Pancreas (tissue), 10 donors: ENCODE measurements at regions not wholly inside any gene's neighbourhood (a gene's known extent, or its start where the extent isn't known, plus 50 kb on each side); places are given as distances from the start of the nearest gene placed in this dataset.

Experiments
- ATAC-seq, 4 donors: fragments of 200-7000 bp; cut with Tn5 transposase; one replicate each; pipeline versions ENCODE4 v1.8.0 to v1.9.1; 2020; ENCODE audit warnings: mild to moderate bottlenecking in 4 of 4, moderate library complexity in 4 of 4
- DNase-seq, 6 donors: peaks; one replicate each; pipeline ENCODE4 v3.0.0-alpha.2; 2020
- FAIRE-seq: peaks from 2 replicates; lab custom pipeline; 2012; peaks lifted over from hg19 to GRCh38; lab: Jason Lieb, UNC
- H3K27ac ChIP-seq, 4 donors: fragments of 200-600 bp; sonication (generic); 1 replicate in 3 of 4; 2 replicates in 1 of 4; pipeline versions ENCODE4 v1.5.0 to v1.8.0; 2020
- H3K27me3 ChIP-seq, 4 donors: fragments of 200-600 bp; one replicate each; pipeline ENCODE4 v1.8.0; 2021
- H3K36me3 ChIP-seq, 3 donors: fragments of 200-600 bp; sonication (generic) in 1 of 3; one replicate each; pipeline versions ENCODE4 v1.5.0 to v1.8.0; 2020 to 2021
- H3K4me1 ChIP-seq, 3 donors: fragments of 200-600 bp; one replicate each; pipeline ENCODE4 v1.8.0; 2021
- H3K4me3 ChIP-seq, 4 donors: fragments of 200-600 bp; sonication (generic) in 2 of 4; one replicate each; pipeline versions ENCODE4 v1.5.0 to v1.8.0; 2020 to 2021
- H3K9me3 ChIP-seq, 4 donors: fragments of 200-600 bp; one replicate each; pipeline ENCODE4 v1.8.0; 2021
- WGBS, 2 donors: extraction: QIAGEN DNeasy Blood & Tissue Kit; methylation state at CpG; one replicate each; pipeline ENCODE4 v1.1.7; 2013; 5-methylcytosine and 5-hydroxymethylcytosine counted together
- intact Hi-C, 3 donors: fragments of 100-400 bp; cut with DNase I; formaldehyde crosslinking; loops; one replicate each; pipeline versions ENCODE4 v1.11.1 to v1.14.2; 2022
- TF ChIP-seq, protein P1 (sequence below), 4 donors: fragments of 200-600 bp; sonication (generic) in 3 of 4; IDR thresholded peaks; one replicate each; pipeline versions ENCODE4 v1.5.0 to v1.8.0; 2021; ENCODE audit warnings: antibody characterized with exemption in 4 of 4
- donor health status: healthy with polysubstance abuse.
- donor health status: DM: no; HTN: no; CAD: no; lungs with moderate emphysema.
- donor health status: DM: no; HTN: no; CAD: no.
- donor health status: control.
- donor health status: control.
- donor health status: Bipolar disorder and iron deficiency.
- donor health status: DM: yes; HTN: yes; CAD: no.
- donor health status: DM: no; HTN: no; CAD: no.
- donor health status: DM: no; HTN: no; CAD: no.
- donor health status: DM: yes; HTN: yes; CAD: no.

GRCh38 chr2:226474131-226474530, 325.5 kb downstream of the IRS1 start:
- H3K27me3 ChIP-seq, result no peaks in the 10 kb centered on the region
- no peaks in the 10 kb centered on the region for H3K9me3 ChIP-seq
- H3K4me1 ChIP-seq, result no peaks in the 10 kb centered on the region
- intact Hi-C loops, result no loop called here
- DNase-seq, result no peak
- no peak for FAIRE-seq
- no peak for ATAC-seq
- H3K36me3 ChIP-seq, result no peaks in the 10 kb centered on the region
- no peak overlapping the region for H3K27ac ChIP-seq
- TF ChIP-seq, protein P1, sequence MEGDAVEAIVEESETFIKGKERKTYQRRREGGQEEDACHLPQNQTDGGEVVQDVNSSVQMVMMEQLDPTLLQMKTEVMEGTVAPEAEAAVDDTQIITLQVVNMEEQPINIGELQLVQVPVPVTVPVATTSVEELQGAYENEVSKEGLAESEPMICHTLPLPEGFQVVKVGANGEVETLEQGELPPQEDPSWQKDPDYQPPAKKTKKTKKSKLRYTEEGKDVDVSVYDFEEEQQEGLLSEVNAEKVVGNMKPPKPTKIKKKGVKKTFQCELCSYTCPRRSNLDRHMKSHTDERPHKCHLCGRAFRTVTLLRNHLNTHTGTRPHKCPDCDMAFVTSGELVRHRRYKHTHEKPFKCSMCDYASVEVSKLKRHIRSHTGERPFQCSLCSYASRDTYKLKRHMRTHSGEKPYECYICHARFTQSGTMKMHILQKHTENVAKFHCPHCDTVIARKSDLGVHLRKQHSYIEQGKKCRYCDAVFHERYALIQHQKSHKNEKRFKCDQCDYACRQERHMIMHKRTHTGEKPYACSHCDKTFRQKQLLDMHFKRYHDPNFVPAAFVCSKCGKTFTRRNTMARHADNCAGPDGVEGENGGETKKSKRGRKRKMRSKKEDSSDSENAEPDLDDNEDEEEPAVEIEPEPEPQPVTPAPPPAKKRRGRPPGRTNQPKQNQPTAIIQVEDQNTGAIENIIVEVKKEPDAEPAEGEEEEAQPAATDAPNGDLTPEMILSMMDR (IDR thresholded peaks at IDR 0.05), result no peak
- H3K4me3 ChIP-seq, result no peak overlapping the region

DNA sequence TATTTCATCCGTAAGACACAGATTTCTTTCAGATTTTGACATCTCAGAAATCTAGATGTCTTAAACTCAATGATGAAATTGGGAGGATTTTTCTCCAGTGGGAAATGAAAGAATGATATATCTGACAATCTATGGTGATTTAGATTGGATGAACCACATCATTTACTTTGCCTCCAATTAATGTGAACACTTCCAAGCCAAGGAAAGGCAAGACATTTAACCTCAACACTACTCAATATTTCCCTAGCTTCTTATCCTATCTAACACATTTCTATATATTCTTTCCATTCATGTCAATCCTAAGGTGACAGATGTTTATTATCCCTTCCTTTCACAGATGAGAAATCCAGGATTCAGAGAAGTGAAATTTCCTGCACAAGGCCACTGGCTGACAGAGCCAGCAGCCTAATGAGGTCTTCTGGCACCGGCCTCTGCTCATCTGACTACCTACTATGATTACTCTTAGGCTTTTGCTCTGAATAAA, 327.6 kb downstream of the IRS1 start:
- WGBS, 2 donors, result 37 to 39% methylated on average over 2 of the region's 2 CpGs
- H3K4me3 ChIP-seq, result no peak overlapping the region
- no peak overlapping the region for H3K27ac ChIP-seq
- H3K9me3 ChIP-seq, result no peaks in the 10 kb centered on the region
- no peaks in the 10 kb centered on the region for H3K36me3 ChIP-seq
- intact Hi-C loops, result no loop called here
- DNase-seq, result no peak
- no peak for FAIRE-seq
- no peaks in the 10 kb centered on the region for H3K4me1 ChIP-seq
- ATAC-seq, result no peak
- TF ChIP-seq, protein P1 (IDR thresholded peaks at IDR 0.05), result no peak
- H3K27me3 ChIP-seq, result no peaks in the 10 kb centered on the region

DNA sequence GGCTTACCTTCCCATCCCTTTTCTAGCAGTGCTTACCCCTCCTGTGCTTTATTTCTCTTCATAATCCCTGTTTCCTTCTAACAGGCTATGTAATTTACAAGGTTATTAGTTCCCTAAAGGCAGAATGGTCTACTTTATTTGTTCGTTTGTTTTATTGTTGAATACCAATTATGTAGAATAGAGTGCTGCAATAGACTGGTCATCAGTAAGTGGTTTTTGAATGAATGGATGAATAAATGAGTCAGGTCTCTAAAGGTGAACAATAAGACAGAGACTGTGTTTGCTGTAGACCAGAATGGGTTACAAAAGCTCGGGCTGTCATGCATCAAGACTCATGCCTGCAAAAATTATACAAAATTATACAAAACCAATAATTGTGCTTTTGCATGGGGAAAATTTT, 332.0 kb downstream of the IRS1 start:
- 76 to 79% methylated on average over 2 of the region's 2 CpGs for WGBS, 2 donors
- Histone ChIP-seq H3K9me3 (no peaks in the 10 kb centered on the region), H3K4me1 (no peaks in the 10 kb centered on the region), H3K36me3 (no peaks in the 10 kb centered on the region), H3K4me3 (no peak overlapping the region), H3K27me3 (no peaks in the 10 kb centered on the region), H3K27ac (no peak overlapping the region)
- TF ChIP-seq, protein P1 (IDR thresholded peaks at IDR 0.05), result no peak
- FAIRE-seq (no peak), ATAC-seq (no peak), DNase-seq (no peak)
- intact Hi-C loops, result no loop called here

GRCh38 chr2:226467221-226467620, 332.4 kb downstream of the IRS1 start:
- FAIRE-seq (no peak), ATAC-seq (no peak), DNase-seq (no peak)
- H3K27me3 ChIP-seq, result no peaks in the 10 kb centered on the region
- H3K9me3 ChIP-seq, result no peaks in the 10 kb centered on the region
- TF ChIP-seq, protein P1 (IDR thresholded peaks at IDR 0.05), result no peak
- H3K4me3 ChIP-seq, result no peak overlapping the region
- H3K36me3 ChIP-seq, result no peaks in the 10 kb centered on the region
- 39 to 50% methylated on average over 6 of the region's 6 CpGs for WGBS, 2 donors
- H3K27ac ChIP-seq, result no peak overlapping the region
- H3K4me1 ChIP-seq, result no peaks in the 10 kb centered on the region
- intact Hi-C loops, result no loop called here

- H3K27me3 ChIP-seq, result no peaks in the 10 kb centered on the region
- no peak overlapping the region for H3K27ac ChIP-seq
- no peak for FAIRE-seq
- H3K9me3 ChIP-seq, result no peaks in the 10 kb centered on the region
- TF ChIP-seq, protein P1 (IDR thresholded peaks at IDR 0.05), result no peak
- no peaks in the 10 kb centered on the region for H3K36me3 ChIP-seq
- H3K4me3 ChIP-seq, result no peak overlapping the region
- no peak for DNase-seq
- peak in 1 of 4 donors; percentile 43 for ATAC-seq
- intact Hi-C loops, result no loop called here
- H3K4me1 ChIP-seq, result no peaks in the 10 kb centered on the region
- 71 to 74% methylated on average over 2 of the region's 2 CpGs for WGBS, 2 donors
Measured at GRCh38 chr2:226466589-226466988, 333.0 kb downstream of the IRS1 start.
